GM10266 (cell line): ENCODE measurements at regions not wholly inside any gene's neighbourhood (a gene's known extent, or its start where the extent isn't known, plus 50 kb on each side); places are given as distances from the start of the nearest gene placed in this dataset.

ENCODE experiments used
- DNase-seq: peaks from one replicate; pipeline ENCODE4 v3.0.0; 2012; ENCODE audit errors: extremely low spot score
- TF ChIP-seq, protein P1 (sequence below): IDR thresholded peaks from 2 replicates; pipeline ENCODE4 v1.5.1; 2012; ENCODE audit warnings: mild to moderate bottlenecking, low read depth; ENCODE audit not compliant: control insufficient read depth, insufficient read depth; ENCODE audit errors: missing control alignments

DNA sequence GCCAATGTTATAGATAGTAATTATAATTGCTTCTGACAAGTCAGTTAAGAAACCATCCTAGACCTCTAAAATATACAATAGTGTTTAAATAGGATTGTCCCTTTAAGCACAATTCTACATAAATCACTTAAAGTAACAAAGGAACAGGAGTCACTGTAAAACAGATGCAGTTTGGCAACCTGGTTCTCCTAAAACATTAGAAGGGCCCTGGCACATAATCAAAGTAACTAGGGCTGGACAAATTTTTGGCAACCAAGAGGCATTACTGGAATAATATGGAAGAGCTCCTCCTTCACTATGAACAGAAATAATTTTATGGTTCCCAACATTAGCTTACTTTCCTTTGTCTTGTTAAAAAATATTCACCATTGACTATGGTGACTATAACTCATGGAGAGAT is 75.0 kb upstream of the CCDC160 start:
- TF ChIP-seq, protein P1, sequence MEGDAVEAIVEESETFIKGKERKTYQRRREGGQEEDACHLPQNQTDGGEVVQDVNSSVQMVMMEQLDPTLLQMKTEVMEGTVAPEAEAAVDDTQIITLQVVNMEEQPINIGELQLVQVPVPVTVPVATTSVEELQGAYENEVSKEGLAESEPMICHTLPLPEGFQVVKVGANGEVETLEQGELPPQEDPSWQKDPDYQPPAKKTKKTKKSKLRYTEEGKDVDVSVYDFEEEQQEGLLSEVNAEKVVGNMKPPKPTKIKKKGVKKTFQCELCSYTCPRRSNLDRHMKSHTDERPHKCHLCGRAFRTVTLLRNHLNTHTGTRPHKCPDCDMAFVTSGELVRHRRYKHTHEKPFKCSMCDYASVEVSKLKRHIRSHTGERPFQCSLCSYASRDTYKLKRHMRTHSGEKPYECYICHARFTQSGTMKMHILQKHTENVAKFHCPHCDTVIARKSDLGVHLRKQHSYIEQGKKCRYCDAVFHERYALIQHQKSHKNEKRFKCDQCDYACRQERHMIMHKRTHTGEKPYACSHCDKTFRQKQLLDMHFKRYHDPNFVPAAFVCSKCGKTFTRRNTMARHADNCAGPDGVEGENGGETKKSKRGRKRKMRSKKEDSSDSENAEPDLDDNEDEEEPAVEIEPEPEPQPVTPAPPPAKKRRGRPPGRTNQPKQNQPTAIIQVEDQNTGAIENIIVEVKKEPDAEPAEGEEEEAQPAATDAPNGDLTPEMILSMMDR = no peak
- DNase-seq = no peak

DNA sequence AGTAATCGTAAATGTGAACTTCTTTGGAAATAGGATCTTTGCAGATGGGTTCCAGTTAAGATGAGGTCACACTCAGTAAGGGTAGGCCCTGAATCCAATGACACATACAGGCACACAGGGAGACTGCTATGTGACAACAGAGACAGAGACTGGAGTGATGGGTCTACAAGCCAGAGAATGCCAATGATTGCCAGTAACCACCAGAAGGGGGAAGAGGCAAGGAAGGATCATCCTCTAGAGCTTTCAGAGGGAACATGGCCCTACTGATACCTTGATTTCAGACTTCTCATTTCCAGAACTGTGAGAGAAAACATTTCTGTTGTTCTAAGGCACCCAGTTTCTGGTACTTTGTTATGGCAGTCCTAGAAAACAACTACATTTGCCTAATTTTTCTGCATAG is 73.1 kb upstream of the CCDC160 start:
- DNase-seq = no peak
- TF ChIP-seq, protein P1 = no peak

DNA sequence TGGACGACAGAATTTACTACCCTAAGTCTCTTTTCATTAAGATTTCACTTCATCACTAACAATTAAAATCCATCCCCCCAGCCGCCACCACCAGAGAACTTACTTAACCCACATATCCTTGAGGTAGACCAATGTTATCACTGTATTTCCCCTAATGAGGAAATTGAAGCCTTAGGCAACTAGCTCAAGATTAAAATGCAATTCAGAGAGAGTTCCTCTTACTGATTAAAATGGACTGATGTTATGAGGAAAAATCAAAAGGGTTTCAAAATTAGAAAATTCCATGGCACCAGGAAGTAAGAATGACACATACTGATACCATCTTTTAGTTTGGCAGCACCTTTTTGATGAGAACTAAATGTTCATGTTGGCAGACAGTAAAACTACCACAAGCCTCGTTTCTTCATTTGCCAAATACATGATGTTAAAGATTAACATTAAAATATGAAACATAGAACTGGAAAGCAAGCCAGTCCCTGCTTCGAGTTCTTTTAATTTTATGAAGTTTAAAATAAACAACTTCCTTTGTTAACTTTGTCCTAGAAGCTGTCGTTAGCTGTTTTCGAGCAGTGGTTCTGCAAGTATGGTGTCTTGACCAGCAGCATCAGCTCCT is 69.3 kb upstream of the CCDC160 start:
- TF ChIP-seq, protein P1 = no peak
- no peak for DNase-seq

DNA sequence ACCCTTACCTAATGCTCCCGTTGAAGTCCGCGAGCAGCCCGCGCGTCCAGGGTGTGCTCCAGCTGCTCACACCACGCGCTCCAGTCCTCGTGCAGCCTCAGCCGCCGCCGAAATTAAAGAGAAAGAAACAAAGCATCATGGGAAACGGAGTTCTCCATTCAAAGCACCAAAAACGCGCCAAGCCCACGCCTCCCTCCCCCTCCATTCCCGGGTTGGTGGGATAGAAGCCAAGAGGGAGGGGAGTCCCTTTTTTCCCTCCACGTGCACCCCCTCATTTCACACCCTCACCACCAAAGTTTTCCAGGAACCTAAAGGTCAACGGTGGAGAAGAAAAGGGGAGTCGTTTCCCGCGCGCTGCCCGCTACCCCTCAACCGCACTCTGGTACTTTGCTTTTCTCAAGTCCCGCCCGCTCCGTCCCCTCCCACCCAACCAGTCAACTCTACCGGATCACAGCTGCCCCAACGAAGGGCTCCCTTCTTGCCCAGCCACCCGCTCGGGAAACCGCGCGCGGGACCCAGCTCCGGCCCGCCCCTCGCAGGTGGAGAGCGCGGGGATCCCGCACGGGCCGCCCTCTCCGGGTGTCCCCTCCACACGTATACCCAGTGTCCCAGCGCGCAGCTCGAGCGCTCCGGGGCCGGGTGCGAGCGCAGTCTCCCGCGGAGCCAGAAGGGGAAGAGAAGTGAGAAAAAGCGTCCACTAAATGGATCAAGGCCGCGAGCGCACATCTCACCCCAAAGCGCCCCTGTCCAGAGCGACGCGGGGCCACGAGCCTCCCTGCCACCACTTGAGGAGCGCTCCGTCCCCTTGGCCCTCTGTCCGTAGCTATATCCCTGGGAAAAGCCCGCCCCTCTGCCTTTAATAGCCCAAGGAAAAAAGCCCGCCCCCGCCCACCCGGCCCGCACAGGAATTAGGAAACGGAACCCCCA is 65.1 kb upstream of the CCDC160 start:
- TF ChIP-seq, protein P1 = no peak
- no peak for DNase-seq

DNA sequence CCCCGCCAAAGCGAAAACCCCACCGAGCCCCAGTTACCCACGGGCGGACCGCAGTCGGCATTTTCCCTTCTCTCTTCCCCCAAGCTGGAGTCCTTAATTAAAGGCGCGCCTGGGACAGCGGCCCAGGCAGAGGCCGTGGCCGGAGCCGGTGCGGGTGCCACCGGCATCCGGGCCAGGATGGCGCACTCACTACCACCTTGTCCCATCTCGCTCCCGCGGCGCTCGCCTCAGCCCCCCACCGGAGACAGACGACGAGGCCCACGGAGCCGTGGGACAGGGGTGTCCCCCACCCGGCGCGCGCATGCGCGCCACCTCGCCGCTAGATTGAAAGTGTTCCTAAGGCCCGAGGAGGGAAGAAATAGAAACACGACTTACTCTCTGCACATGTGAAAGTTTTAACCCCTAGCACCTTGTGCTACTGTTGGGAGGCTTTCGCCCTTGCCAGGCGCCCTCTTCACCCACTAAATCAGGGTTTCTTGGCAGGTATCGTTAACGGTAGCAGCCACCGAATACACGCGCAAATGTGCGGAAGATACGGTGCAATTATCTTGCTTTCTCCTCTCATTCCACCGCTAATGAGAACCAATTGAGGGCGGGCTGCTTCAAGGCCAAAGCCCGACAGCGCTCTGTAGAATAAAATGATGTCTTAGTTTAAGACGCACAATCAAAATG is 64.3 kb upstream of the CCDC160 start:
- no peak for DNase-seq
- TF ChIP-seq, protein P1 = no peak

DNA sequence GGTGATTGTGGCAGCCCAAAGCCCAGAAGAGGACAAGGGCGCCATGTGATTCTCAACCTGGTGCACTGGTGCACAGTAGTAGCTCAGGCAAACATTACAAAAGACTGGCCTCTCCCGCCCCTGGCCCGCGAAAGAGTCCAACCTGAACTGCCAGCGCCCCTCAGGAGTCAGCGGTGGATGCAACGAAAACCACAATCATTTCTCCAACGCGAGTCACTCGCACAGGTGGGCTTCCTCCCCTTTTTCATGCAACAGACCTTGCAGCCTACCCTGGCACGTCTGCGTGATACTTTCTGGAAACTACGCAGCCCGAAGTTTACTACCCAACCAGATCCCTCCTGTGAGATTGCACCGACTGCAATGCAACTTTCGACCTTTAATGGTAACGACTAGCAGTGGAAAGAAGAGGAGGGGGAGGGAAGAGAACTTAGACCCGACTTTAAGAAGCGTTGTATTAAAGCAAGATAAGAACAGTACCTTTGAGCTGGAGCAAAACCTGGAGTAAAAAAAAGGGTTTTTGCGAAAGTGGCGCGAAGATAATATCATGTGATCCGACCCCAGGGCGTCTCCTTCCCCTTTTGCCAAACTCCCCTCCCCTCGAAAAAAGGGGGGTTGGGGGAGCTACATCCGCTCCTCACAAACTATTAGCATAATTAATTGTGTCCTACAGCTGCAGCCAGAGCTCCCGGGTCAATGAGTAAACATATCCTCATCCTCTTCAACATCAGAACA is 63.3 kb upstream of the CCDC160 start:
- DNase-seq = no peak
- TF ChIP-seq, protein P1 = no peak
